PC-9 (cell line): ENCODE measurements at regions not wholly inside any gene's neighbourhood (a gene's known extent, or its start where the extent isn't known, plus 50 kb on each side); places are given as distances from the start of the nearest gene placed in this dataset.

Source experiments
- BruUV-seq: library from RNA; stranded (reverse); fragments of 400-500 nt; replicated peaks from 2 replicates; lab custom pipeline; 2021; lab: Mats Ljungman, UMichigan
- CTCF ChIA-PET: fragments of 300-600 bp; sonication (Branson Sonifier 250); formaldehyde crosslinking; loops from one replicate; lab custom pipeline; 2022; ENCODE audit warnings: antibody characterized with exemption; lab: Charles Lee
- POLR2A ChIA-PET: fragments of 300-600 bp; sonication (Branson Sonifier 250); formaldehyde crosslinking; loops from one replicate; lab custom pipeline; 2022; ENCODE audit warnings: antibody characterized with exemption; ENCODE audit not compliant: unreplicated experiment; lab: Charles Lee
- DNase-seq, 2 experiments: peaks; one replicate each; pipeline versions ENCODE4 v3.0.0 to v3.0.0-alpha.2; 2015 to 2022; ENCODE audit warnings: mixed read lengths in 1 of 2
- H2AFZ ChIP-seq: fragments of 200-600 bp; sonication (generic); 2 replicates; pipeline ENCODE4 v1.8.1; 2017; ENCODE audit warnings: antibody characterized with exemption
- H3F3A ChIP-seq: fragments of 200-600 bp; sonication (generic); 2 replicates; pipeline ENCODE4 v1.8.1; 2017; ENCODE audit warnings: antibody characterized with exemption, mild to moderate bottlenecking, low read depth; ENCODE audit not compliant: insufficient read depth
- H3K27ac ChIP-seq: fragments of 200-600 bp; sonication (generic); 2 replicates; pipeline ENCODE4 v1.6.1; 2016; ENCODE audit warnings: mixed run types
- H3K27me3 ChIP-seq: fragments of 200-600 bp; sonication (generic); 2 replicates; pipeline ENCODE4 v1.6.1; 2016; ENCODE audit warnings: low read depth, mixed run types; ENCODE audit not compliant: insufficient read depth
- H3K36me3 ChIP-seq: fragments of 200-600 bp; sonication (generic); 2 replicates; pipeline ENCODE4 v1.6.1; 2016; ENCODE audit warnings: low read depth, mixed run types
- H3K4me1 ChIP-seq: fragments of 200-600 bp; sonication (generic); replicated peaks from 2 replicates; pipeline ENCODE4 v1.6.1; 2016; ENCODE audit warnings: mixed run types; ENCODE audit not compliant: insufficient read depth
- H3K4me2 ChIP-seq: fragments of 200-600 bp; sonication (generic); 2 replicates; pipeline ENCODE4 v1.6.1; 2017; ENCODE audit warnings: mixed run types
- H3K4me3 ChIP-seq: fragments of 200-600 bp; sonication (generic); 2 replicates; pipeline ENCODE4 v1.6.1; 2016; ENCODE audit warnings: mixed run types
- H3K79me2 ChIP-seq: fragments of 200-600 bp; sonication (generic); 2 replicates; pipeline ENCODE4 v1.6.1; 2017; ENCODE audit warnings: low read depth, mixed run types
- H3K9me2 ChIP-seq: fragments of 200-600 bp; sonication (generic); 2 replicates; pipeline ENCODE4 v1.8.1; 2017; ENCODE audit warnings: mild to moderate bottlenecking; ENCODE audit not compliant: insufficient read depth
- H3K9me3 ChIP-seq: fragments of 200-600 bp; sonication (generic); 2 replicates; pipeline ENCODE4 v1.8.1; 2016; ENCODE audit warnings: low read depth; ENCODE audit not compliant: insufficient read depth
- H4K20me1 ChIP-seq: fragments of 200-600 bp; sonication (generic); 2 replicates; pipeline ENCODE4 v1.8.1; 2017; ENCODE audit not compliant: insufficient read depth
- EZH2 ChIP-seq: fragments of 200-600 bp; sonication (generic); IDR thresholded peaks from 2 replicates; pipeline ENCODE4 v1.8.0; 2017; ENCODE audit warnings: antibody characterized with exemption, low read depth
- intact Hi-C: fragments of 100-400 bp; cut with micrococcal nuclease; formaldehyde crosslinking; loops from one replicate; pipeline ENCODE4 v1.10.0; 2022; ENCODE audit not compliant: unreplicated experiment
- TF ChIP-seq, protein P1 (sequence below): fragments of 200-600 bp; sonication (generic); conservative IDR thresholded peaks from 2 replicates; pipeline ENCODE4 v1.6.1; 2017; ENCODE audit warnings: mixed run types, antibody characterized with exemption, mild to moderate bottlenecking, moderate library complexity

DNA sequence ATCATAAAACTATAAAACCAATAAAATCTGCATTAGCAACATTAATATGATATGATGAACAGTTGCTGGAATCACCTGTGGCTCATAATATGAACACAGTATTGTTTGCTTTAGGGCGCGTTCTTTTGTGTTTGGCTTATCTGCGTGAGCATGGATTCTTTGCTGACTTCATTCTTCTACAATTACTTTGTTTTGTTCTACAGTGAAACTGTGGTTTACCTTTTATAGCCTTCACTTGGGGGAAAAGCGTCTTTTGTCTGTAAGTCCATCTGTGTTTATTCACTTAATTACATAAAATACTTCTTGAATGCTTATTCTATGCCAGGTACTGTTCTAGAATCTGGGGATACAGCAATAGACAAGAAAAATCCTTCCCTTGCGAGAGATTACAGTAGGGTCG lies 74.0 kb upstream of the SEC11C start:
- TF ChIP-seq, protein P1, sequence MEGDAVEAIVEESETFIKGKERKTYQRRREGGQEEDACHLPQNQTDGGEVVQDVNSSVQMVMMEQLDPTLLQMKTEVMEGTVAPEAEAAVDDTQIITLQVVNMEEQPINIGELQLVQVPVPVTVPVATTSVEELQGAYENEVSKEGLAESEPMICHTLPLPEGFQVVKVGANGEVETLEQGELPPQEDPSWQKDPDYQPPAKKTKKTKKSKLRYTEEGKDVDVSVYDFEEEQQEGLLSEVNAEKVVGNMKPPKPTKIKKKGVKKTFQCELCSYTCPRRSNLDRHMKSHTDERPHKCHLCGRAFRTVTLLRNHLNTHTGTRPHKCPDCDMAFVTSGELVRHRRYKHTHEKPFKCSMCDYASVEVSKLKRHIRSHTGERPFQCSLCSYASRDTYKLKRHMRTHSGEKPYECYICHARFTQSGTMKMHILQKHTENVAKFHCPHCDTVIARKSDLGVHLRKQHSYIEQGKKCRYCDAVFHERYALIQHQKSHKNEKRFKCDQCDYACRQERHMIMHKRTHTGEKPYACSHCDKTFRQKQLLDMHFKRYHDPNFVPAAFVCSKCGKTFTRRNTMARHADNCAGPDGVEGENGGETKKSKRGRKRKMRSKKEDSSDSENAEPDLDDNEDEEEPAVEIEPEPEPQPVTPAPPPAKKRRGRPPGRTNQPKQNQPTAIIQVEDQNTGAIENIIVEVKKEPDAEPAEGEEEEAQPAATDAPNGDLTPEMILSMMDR = no peak
- TF ChIP-seq EZH2 = no peak
- no peak for DNase-seq
- H2AFZ ChIP-seq = no peak overlapping the region

DNA sequence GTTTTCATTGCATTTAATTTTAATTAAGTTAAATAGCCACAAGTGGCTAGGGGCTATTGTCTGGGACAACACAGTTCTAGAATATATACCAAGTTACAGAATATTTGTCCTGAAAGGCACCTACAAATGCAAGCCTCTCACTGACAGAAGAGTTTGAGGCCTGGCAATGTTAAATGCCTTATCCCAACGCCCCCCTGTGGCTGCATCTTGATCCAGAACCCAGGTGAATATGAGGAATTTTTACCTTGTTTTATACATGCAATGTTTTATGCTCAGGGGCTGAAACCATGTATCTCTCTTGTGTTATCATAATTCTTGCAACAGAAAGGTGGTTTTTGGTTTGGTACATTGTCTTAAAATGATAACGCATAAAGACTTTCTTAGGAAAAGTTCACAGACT lies 71.8 kb upstream of the SEC11C start:
- Histone ChIP-seq H3K4me2 (no peak overlapping the region), H4K20me1 (no peaks in the 10 kb centered on the region), H3K79me2 (no peaks in the 10 kb centered on the region), H3K4me1 (no peaks in the 10 kb centered on the region), H2AFZ (no peak overlapping the region), H3K27ac (no peak overlapping the region), H3F3A (no peaks in the 10 kb centered on the region), H3K9me2 (no peaks in the 10 kb centered on the region), H3K36me3 (no peaks in the 10 kb centered on the region), H3K9me3 (no peaks in the 10 kb centered on the region), H3K27me3 (no peaks in the 10 kb centered on the region), H3K4me3 (no peak overlapping the region)
- ChIA-PET CTCF (no interaction called here), POLR2A (no interaction called here)
- TF ChIP-seq, protein P1 = peak; percentile 67
- no peak for TF ChIP-seq EZH2
- DNase-seq = no peak
- no TSS peak for BruUV-seq
- intact Hi-C loops = no loop called here

More for the DNA sequence above, 74.0 kb upstream of the SEC11C start:
- Histone ChIP-seq H3K27me3 (no peaks in the 10 kb centered on the region), H3K9me2 (no peaks in the 10 kb centered on the region), H3K9me3 (no peaks in the 10 kb centered on the region), H3K4me3 (no peak overlapping the region), H3K4me2 (no peak overlapping the region), H3K27ac (no peak overlapping the region), H3F3A (no peaks in the 10 kb centered on the region), H3K4me1 (no peaks in the 10 kb centered on the region), H3K36me3 (no peaks in the 10 kb centered on the region), H3K79me2 (no peaks in the 10 kb centered on the region), H4K20me1 (no peaks in the 10 kb centered on the region)
- ChIA-PET POLR2A (no interaction called here), CTCF (interaction anchor here (1.5 kb wide), 1 partner anchor 297 kb away, joined by 8 read pairs; no protein-coding TSS in a partner anchor)
- BruUV-seq = no TSS peak
- intact Hi-C loops = no loop called here

DNA sequence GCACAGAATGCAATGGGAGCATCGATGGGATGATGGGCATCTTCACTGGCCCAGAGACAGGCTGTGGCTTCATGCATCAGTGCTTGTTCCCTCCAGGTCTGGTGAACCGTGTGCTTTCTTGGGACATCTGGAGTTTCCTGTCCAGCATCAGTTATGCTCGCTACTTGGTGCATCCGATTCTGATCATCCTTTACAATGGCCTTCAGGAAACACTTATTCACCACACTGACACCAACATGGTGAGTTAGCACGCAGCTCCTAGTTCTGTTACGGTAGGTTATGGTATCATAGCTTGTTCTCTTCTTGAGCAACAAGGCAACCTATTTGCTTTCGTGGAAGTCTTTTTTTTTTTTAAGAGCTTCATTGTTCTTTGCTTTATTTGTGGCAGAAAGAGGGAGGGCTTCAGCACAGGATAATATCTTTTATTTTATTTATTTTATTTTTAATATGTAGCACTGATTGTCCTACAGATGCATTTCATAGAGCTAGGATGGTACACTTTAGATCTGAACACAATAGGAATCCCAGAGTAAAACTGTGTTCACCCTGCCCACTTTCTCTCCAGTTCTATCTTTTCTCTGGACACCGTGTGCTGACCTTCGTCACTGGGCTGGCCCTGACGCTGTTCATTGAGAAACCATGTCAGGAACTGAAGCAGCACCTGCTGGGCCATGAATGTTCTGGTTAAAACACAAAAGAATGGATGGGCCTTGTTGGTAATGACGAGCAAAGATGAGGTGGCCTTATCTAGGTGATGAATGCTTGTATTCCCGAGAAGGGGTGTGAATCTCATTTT lies 71.2 kb upstream of the SEC11C start:
- BruUV-seq = no TSS peak
- no peaks in the 10 kb centered on the region for H3K4me1 ChIP-seq
- H3K9me3 ChIP-seq = no peaks in the 10 kb centered on the region
- H3K36me3 ChIP-seq = no peaks in the 10 kb centered on the region
- no peaks in the 10 kb centered on the region for H3F3A ChIP-seq
- ChIA-PET CTCF (interaction anchor here (0.5 to 0.6 kb wide), 2 partner anchors 16 to 61 kb away, joined by 6 to 7 read pairs; no protein-coding TSS in a partner anchor), POLR2A (no interaction called here)
- H4K20me1 ChIP-seq = no peaks in the 10 kb centered on the region
- no peak overlapping the region for H2AFZ ChIP-seq
- no peaks in the 10 kb centered on the region for H3K9me2 ChIP-seq
- intact Hi-C loops = no loop called here
- H3K79me2 ChIP-seq = no peaks in the 10 kb centered on the region
- H3K27me3 ChIP-seq = no peaks in the 10 kb centered on the region
- no peak overlapping the region for H3K4me2 ChIP-seq
- TF ChIP-seq, protein P1 = no peak
- TF ChIP-seq EZH2 = no peak
- H3K27ac ChIP-seq = no peak overlapping the region
- no peak for DNase-seq
- no peak overlapping the region for H3K4me3 ChIP-seq
